IMR-90 (cell line): ENCODE measurements at regions not wholly inside any gene's neighbourhood (a gene's known extent, or its start where the extent isn't known, plus 50 kb on each side); places are given as distances from the start of the nearest gene placed in this dataset.

Experiments
- ATAC-seq: fragments of 200-7000 bp; cut with Tn5 transposase; 2 replicates; pipeline ENCODE4 v1.9.1; 2020; ENCODE audit warnings: low read depth, mild to moderate bottlenecking, moderate library complexity
- BruUV-seq: library from RNA; stranded (reverse); fragments of 400-500 nt; replicated peaks from 2 replicates; lab custom pipeline; 2021; lab: Mats Ljungman, UMichigan
- CTCF ChIA-PET: fragments of 300-600 bp; formaldehyde crosslinking; extraction: SDS; loops from one replicate; lab custom pipeline; 2021; ENCODE audit warnings: antibody characterized with exemption; lab: Yijun Ruan, JAX
- POLR2A ChIA-PET: fragments of 300-600 bp; sonication (Branson Sonifier 250); formaldehyde crosslinking; loops from one replicate; lab custom pipeline; 2022; ENCODE audit warnings: antibody characterized with exemption; ENCODE audit not compliant: unreplicated experiment; lab: Charles Lee
- DNase-seq: peaks from one replicate; pipeline ENCODE4 v3.0.0; 2013
- H2AFZ ChIP-seq: replicated peaks from 2 replicates; pipeline ENCODE3; 2013; ENCODE audit warnings: low read length, mild to moderate bottlenecking; ENCODE audit not compliant: poor library complexity
- H2AK5ac ChIP-seq: 2 replicates; pipeline ENCODE4 v1.6.1; 2013; ENCODE audit warnings: low read depth, low read length, inconsistent platforms
- H2AK9ac ChIP-seq: replicated peaks from 2 replicates; pipeline ENCODE3; 2013; ENCODE audit warnings: mild to moderate bottlenecking, low read depth, low read length, moderate library complexity; ENCODE audit not compliant: poor library complexity
- H2BK120ac ChIP-seq: 2 replicates; pipeline ENCODE4 v1.6.1; 2013; ENCODE audit warnings: low read depth, low read length, inconsistent platforms
- H2BK15ac ChIP-seq: 3 replicates; pipeline ENCODE4 v1.6.1; 2013; ENCODE audit warnings: low read depth, low read length, inconsistent platforms
- H2BK20ac ChIP-seq: 2 replicates; pipeline ENCODE4 v1.6.1; 2013; ENCODE audit warnings: low read depth, mild to moderate bottlenecking, inconsistent platforms, low read length, moderate library complexity
- H2BK5ac ChIP-seq: 2 replicates; pipeline ENCODE4 v1.6.1; 2013; ENCODE audit warnings: mild to moderate bottlenecking, low read depth, low read length, inconsistent platforms; ENCODE audit not compliant: poor library complexity, severe bottlenecking
- H3K14ac ChIP-seq: replicated peaks from 2 replicates; pipeline ENCODE4 v1.6.1; 2013; ENCODE audit warnings: low read depth, low read length, inconsistent platforms
- H3K18ac ChIP-seq: 2 replicates; pipeline ENCODE4 v1.6.1; 2013; ENCODE audit warnings: low read depth, low read length, control low read depth
- H3K23ac ChIP-seq: 2 replicates; pipeline ENCODE4 v1.6.1; 2013; ENCODE audit warnings: low read depth, low read length, inconsistent platforms
- H3K27ac ChIP-seq: 2 replicates; pipeline ENCODE4 v1.5.1; 2013; ENCODE audit warnings: mild to moderate bottlenecking, control low read depth, low read length; ENCODE audit not compliant: insufficient read depth
- H3K27me3 ChIP-seq: 2 replicates; pipeline ENCODE4 v1.6.1; 2013; ENCODE audit warnings: low read length; ENCODE audit not compliant: control insufficient read depth, insufficient read depth
- H3K36me3 ChIP-seq: 2 replicates; pipeline ENCODE4 v1.6.1; 2013; ENCODE audit warnings: low read length, mixed read lengths; ENCODE audit not compliant: control insufficient read depth, insufficient read depth
- H3K4ac ChIP-seq: 2 replicates; pipeline ENCODE4 v1.6.1; 2013; ENCODE audit warnings: low read depth, low read length, inconsistent platforms
- H3K4me1 ChIP-seq: 2 replicates; pipeline ENCODE4 v1.6.1; 2013; ENCODE audit warnings: low read length, mixed read lengths; ENCODE audit not compliant: control insufficient read depth, insufficient read depth
- H3K4me2 ChIP-seq: 2 replicates; pipeline ENCODE4 v1.6.1; 2013; ENCODE audit warnings: low read depth, mild to moderate bottlenecking, control low read depth, low read length, moderate library complexity
- H3K4me3 ChIP-seq: 2 replicates; pipeline ENCODE4 v1.5.1; 2013; ENCODE audit warnings: low read depth, mild to moderate bottlenecking, control low read depth, low read length, moderate library complexity; ENCODE audit not compliant: insufficient read depth
- H3K56ac ChIP-seq: 2 replicates; pipeline ENCODE4 v1.6.1; 2013; ENCODE audit warnings: low read length, inconsistent platforms; ENCODE audit not compliant: insufficient read depth; ENCODE audit errors: extremely low read depth
- H3K79me1 ChIP-seq, 2 experiments: 2 replicates each; pipeline ENCODE4 v1.6.1; 2013; ENCODE audit warnings: low read length in 2 of 2, inconsistent platforms in 1 of 2, low read depth in 1 of 2
- H3K9ac ChIP-seq: 2 replicates; pipeline ENCODE4 v1.6.1; 2013; ENCODE audit warnings: low read depth, low read length, control low read depth
- H3K9me1 ChIP-seq: 2 replicates; pipeline ENCODE4 v1.6.1; 2013; ENCODE audit warnings: low read length, inconsistent platforms; ENCODE audit not compliant: insufficient read depth
- H3K9me3 ChIP-seq: 2 replicates; pipeline ENCODE4 v1.6.1; 2013; ENCODE audit warnings: low read length; ENCODE audit not compliant: control insufficient read depth, insufficient read depth
- H4K20me1 ChIP-seq: 2 replicates; pipeline ENCODE4 v1.6.1; 2013; ENCODE audit warnings: low read length, inconsistent platforms; ENCODE audit not compliant: insufficient read depth
- H4K5ac ChIP-seq: 2 replicates; pipeline ENCODE4 v1.6.1; 2013; ENCODE audit warnings: mild to moderate bottlenecking, low read depth, low read length, control low read depth
- H4K8ac ChIP-seq, 2 experiments: 2 replicates each; pipeline ENCODE4 v1.6.1; 2013; ENCODE audit warnings: low read depth in 2 of 2, low read length in 2 of 2, control low read depth in 1 of 2, inconsistent platforms in 1 of 2
- H4K91ac ChIP-seq: 2 replicates; pipeline ENCODE4 v1.6.1; 2013; ENCODE audit warnings: low read depth, low read length, inconsistent platforms; ENCODE audit not compliant: insufficient read depth
- CEBPB ChIP-seq: IDR thresholded peaks from 2 replicates; pipeline ENCODE4 v1.6.1; 2012; ENCODE audit warnings: low read depth, low read length, improper control_type of control experiment
- CHD1 ChIP-seq: IDR thresholded peaks from 2 replicates; pipeline ENCODE4 v1.6.1; 2012; ENCODE audit warnings: low read depth, low read length, improper control_type of control experiment
- CTCF ChIP-seq: conservative IDR thresholded peaks from 2 replicates; pipeline ENCODE4 v1.5.1; 2012; ENCODE audit warnings: mild to moderate bottlenecking, low read depth, low read length, improper control_type of control experiment
- ELK1 ChIP-seq: fragments of 150-350 bp; IDR thresholded peaks from 2 replicates; pipeline ENCODE4 v1.6.1; 2016; ENCODE audit warnings: low read depth, mild to moderate bottlenecking, low read length, moderate library complexity, borderline replicate concordance
- FOS ChIP-seq: fragments of 150-350 bp; IDR thresholded peaks from 2 replicates; pipeline ENCODE4 v1.6.1; 2016; ENCODE audit warnings: low read depth, low read length
- MAFK ChIP-seq: IDR thresholded peaks from 2 replicates; pipeline ENCODE4 v1.6.1; 2012; ENCODE audit warnings: low read depth, low read length, improper control_type of control experiment
- MAZ ChIP-seq: IDR thresholded peaks from 2 replicates; pipeline ENCODE4 v1.6.1; 2012; ENCODE audit warnings: low read depth, mild to moderate bottlenecking, low read length, improper control_type of control experiment, moderate library complexity, borderline replicate concordance
- MXI1 ChIP-seq: IDR thresholded peaks from 2 replicates; pipeline ENCODE4 v1.6.1; 2012; ENCODE audit warnings: low read depth, mild to moderate bottlenecking, low read length, moderate library complexity, borderline replicate concordance
- POLR2A ChIP-seq: IDR thresholded peaks from 2 replicates; pipeline ENCODE4 v1.6.1; 2012; ENCODE audit warnings: mild to moderate bottlenecking, low read depth, low read length
- RAD21 ChIP-seq: IDR thresholded peaks from 2 replicates; pipeline ENCODE4 v1.6.1; 2012; ENCODE audit warnings: low read length, improper control_type of control experiment
- RCOR1 ChIP-seq: IDR thresholded peaks from 2 replicates; pipeline ENCODE4 v1.6.1; 2012; ENCODE audit warnings: mild to moderate bottlenecking, low read length, improper control_type of control experiment; ENCODE audit not compliant: insufficient replicate concordance
- RFX5 ChIP-seq: IDR thresholded peaks from 2 replicates; pipeline ENCODE4 v1.8.0; 2012; ENCODE audit warnings: low read depth, mild to moderate bottlenecking, low read length, moderate library complexity
- USF2 ChIP-seq: fragments of 150-350 bp; IDR thresholded peaks from 2 replicates; pipeline ENCODE4 v1.6.1; 2017; ENCODE audit warnings: mild to moderate bottlenecking, antibody characterized with exemption, low read length, low read depth
- WGBS, 2 experiments: methylation state at CpG; one replicate each; pipeline versions ENCODE4 v1.1.5 to v1.1.7; 2013; ENCODE audit warnings: missing lambda C conversion rate in 2 of 2; ENCODE audit not compliant: insufficient read length in 1 of 2; ENCODE audit errors: extremely low coverage in 2 of 2; 5-methylcytosine and 5-hydroxymethylcytosine counted together
- dilution Hi-C: fragments of 300-500 bp; cut with HindIII; formaldehyde crosslinking; loops from one replicate; pipeline ENCODE4 v1.14.3; 2018; ENCODE audit warnings: low sequenced_read_pairs; ENCODE audit not compliant: unreplicated experiment
- in situ Hi-C: fragments of 300-500 bp; cut with MboI; formaldehyde crosslinking; loops from 3 replicates; pipeline ENCODE4 v1.14.3; 2019; ENCODE audit warnings: low sequenced_read_pairs, inconsistent platforms, mixed read lengths
- intact Hi-C: fragments of 100-400 bp; cut with micrococcal nuclease; formaldehyde crosslinking; loops from 2 replicates; pipeline ENCODE4 v1.10.0; 2022

- H2AK5ac ChIP-seq: no peak overlapping the region
- no peak for ATAC-seq
These were observed 52.2 kb upstream of the HSF2 start for GRCh38 chr6:122347280-122347679.

More at GRCh38 chr6:122347280-122347679, 52.2 kb upstream of the HSF2 start:
- H3K27me3 ChIP-seq: no peaks in the 10 kb centered on the region
- no peaks in the 10 kb centered on the region for H3K9me1 ChIP-seq
- no TSS peak for BruUV-seq
- H3K14ac ChIP-seq: no peak overlapping the region
- no peaks in the 10 kb centered on the region for H3K9me3 ChIP-seq
- no peak for TF ChIP-seq FOS
- TF ChIP-seq MAFK: no peak
- no peak for TF ChIP-seq CHD1
- no peak for TF ChIP-seq USF2
- TF ChIP-seq MAZ: no peak
- TF ChIP-seq CEBPB: no peak
- no peak for TF ChIP-seq RCOR1
- TF ChIP-seq RAD21: no peak
- no peak for TF ChIP-seq ELK1
- TF ChIP-seq POLR2A: no peak
- no peak for TF ChIP-seq MXI1
- no peak for TF ChIP-seq CTCF
- TF ChIP-seq RFX5: no peak
- CTCF ChIA-PET: no interaction called here
- no peak overlapping the region for H4K5ac ChIP-seq
- H2BK20ac ChIP-seq: no peak overlapping the region
- H2BK5ac ChIP-seq: no peak overlapping the region
- no peak overlapping the region for H3K23ac ChIP-seq
- no peak overlapping the region for H3K9ac ChIP-seq
- WGBS, 2 experiments: no CpG with 5 or more reads among the region's 2 CpGs
- no peak overlapping the region for H3K4me3 ChIP-seq
- DNase-seq: no peak
- dilution Hi-C loops (no loop called here), in situ Hi-C loops (no loop called here), intact Hi-C loops (no loop called here)
- no peak overlapping the region for H2AK9ac ChIP-seq
- POLR2A ChIA-PET: no interaction called here
- no peak overlapping the region for H3K56ac ChIP-seq
- no peak overlapping the region for H2BK120ac ChIP-seq
- no peaks in the 10 kb centered on the region for H3K4me1 ChIP-seq
- H3K79me1 ChIP-seq: no peaks in the 10 kb centered on the region
- no peak overlapping the region for H4K91ac ChIP-seq
- no peak overlapping the region for H4K8ac ChIP-seq
- H4K20me1 ChIP-seq: no peaks in the 10 kb centered on the region
- H2BK15ac ChIP-seq: no peak overlapping the region
- H3K4ac ChIP-seq: no peak overlapping the region
- no peak overlapping the region for H3K27ac ChIP-seq
- no peaks in the 10 kb centered on the region for H3K36me3 ChIP-seq
- no peak overlapping the region for H2AFZ ChIP-seq
- H3K18ac ChIP-seq: no peak overlapping the region
- no peak overlapping the region for H3K4me2 ChIP-seq
